ENCODE measurements at regions not wholly inside any gene's neighbourhood (a gene's known extent, or its start where the extent isn't known, plus 50 kb on each side); places are given as distances from the start of the nearest gene placed in this dataset.

DNA sequence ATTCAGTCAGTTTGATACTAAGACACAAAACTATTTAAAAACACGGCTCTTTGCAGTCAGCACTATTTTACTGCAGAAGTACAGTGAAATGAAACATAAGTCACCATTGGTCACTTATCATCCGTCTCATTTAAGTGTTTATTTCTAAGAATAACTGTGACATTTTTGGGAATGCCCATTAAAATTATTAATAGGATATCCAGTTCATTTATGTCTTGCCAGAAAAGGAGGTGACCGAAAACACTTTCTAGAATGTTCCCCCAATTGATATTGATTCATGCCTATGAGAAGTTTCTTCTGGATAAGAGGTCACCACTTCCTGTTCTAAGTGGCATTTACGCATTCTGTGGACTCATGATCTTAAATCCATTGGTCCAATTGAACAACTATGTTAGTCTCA lies 477.3 kb downstream of the LIG4 start (continued):
- TF ChIP-seq, protein P1, sequence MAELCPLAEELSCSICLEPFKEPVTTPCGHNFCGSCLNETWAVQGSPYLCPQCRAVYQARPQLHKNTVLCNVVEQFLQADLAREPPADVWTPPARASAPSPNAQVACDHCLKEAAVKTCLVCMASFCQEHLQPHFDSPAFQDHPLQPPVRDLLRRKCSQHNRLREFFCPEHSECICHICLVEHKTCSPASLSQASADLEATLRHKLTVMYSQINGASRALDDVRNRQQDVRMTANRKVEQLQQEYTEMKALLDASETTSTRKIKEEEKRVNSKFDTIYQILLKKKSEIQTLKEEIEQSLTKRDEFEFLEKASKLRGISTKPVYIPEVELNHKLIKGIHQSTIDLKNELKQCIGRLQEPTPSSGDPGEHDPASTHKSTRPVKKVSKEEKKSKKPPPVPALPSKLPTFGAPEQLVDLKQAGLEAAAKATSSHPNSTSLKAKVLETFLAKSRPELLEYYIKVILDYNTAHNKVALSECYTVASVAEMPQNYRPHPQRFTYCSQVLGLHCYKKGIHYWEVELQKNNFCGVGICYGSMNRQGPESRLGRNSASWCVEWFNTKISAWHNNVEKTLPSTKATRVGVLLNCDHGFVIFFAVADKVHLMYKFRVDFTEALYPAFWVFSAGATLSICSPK (IDR thresholded peaks at IDR 0.05; ENCODE audit: borderline replicate concordance), result no peak
- TF ChIP-seq ZNF311 (CRISPR knock-in tag; IDR thresholded peaks at IDR 0.05), result no peak
- TF ChIP-seq ZBED1 (IDR thresholded peaks at IDR 0.05), result no peak

DNA sequence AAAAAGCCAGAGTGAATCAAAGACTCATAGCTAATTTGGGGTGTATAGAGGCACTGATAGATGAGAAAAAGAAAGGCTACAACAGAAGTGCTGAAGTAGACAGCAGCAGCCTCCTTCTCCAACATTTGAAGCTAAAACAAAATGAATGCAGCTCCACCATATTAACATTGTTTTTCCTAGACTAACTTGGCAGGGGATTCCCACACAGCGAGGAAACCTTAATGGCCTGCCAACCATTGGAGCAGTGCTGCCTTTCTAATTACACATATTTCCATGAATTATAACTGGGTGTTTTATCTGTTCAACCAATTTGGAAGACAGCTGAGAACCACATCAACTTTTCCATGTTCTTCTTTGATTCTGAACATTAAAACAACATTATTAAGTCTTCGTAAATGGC lies 478.6 kb downstream of the LIG4 start:
- POLR2A ChIA-PET, result no interaction called here
- CTCF ChIA-PET (ENCODE audit: low intra/inter-chr PET ratio), result no interaction called here
- FAIRE-seq, result no peak

More for the DNA sequence above, 478.6 kb downstream of the LIG4 start:
- Histone ChIP-seq H3K36me3 (ENCODE audit: control insufficient read depth, insufficient read depth, low read length) (no peaks in the 10 kb centered on the region), H3K4me3 (no peak overlapping the region), H3K4me1 (replicated peaks in 1 of 2; ENCODE audit: control insufficient read depth in 2 of 2, insufficient read depth in 2 of 2, low read length in 2 of 2) (no peaks in the 10 kb centered on the region), H2AFZ (ENCODE audit: low read depth, low read length) (no peak overlapping the region), H4K20me1 (replicated peaks; ENCODE audit: control insufficient read depth, insufficient read depth, low read length) (no peaks in the 10 kb centered on the region), H3K9me1 (ENCODE audit: control insufficient read depth, insufficient read depth, low read length) (no peaks in the 10 kb centered on the region), H3K79me2 (ENCODE audit: control insufficient read depth, insufficient read depth, low read length) (no peaks in the 10 kb centered on the region), H3K27ac (ENCODE audit: extremely low read depth, low read depth, low read length) (no peak overlapping the region), H3K4me2 (ENCODE audit: insufficient read depth, low read length) (no peak overlapping the region), H3K9ac (ENCODE audit: insufficient read depth in 1 of 2, low read depth in 2 of 2, low read length in 2 of 2) (no peak overlapping the region), H3K27me3 (ENCODE audit: control insufficient read depth in 2 of 2, insufficient read depth in 2 of 2, low read length in 2 of 2) (no peaks in the 10 kb centered on the region), H3K9me3 (replicated peaks; ENCODE audit: control insufficient read depth, insufficient read depth, low read depth, low read length) (no peaks in the 10 kb centered on the region)
- in situ Hi-C loops (cut with MboI) (no loop called here), intact Hi-C loops (cut with micrococcal nuclease) (no loop called here)
- ATAC-seq, result no peak
- DNase-seq (ENCODE audit: extremely low read depth in 1 of 4, low spot score in 3 of 4), result no peak
- TF ChIP-seq POLR2AphosphoS2 (IDR thresholded peaks at IDR 0.05; ENCODE audit: low read length), result no peak
- TF ChIP-seq ETV5 (CRISPR knock-in tag; IDR thresholded peaks at IDR 0.05; ENCODE audit: low read depth), result no peak
- no peak for TF ChIP-seq PHB2 (IDR thresholded peaks at IDR 0.05; ENCODE audit: low read depth)
- no peak for TF ChIP-seq ZC3H8 (IDR thresholded peaks at IDR 0.05)
- no peak for TF ChIP-seq FOXM1 (IDR thresholded peaks at IDR 0.05; ENCODE audit: low read depth)
- no peak for TF ChIP-seq FOXM1 (CRISPR knock-in tag; IDR thresholded peaks at IDR 0.05; ENCODE audit: low read depth)
- TF ChIP-seq LCOR (CRISPR knock-in tag; IDR thresholded peaks at IDR 0.05), result no peak
- TF ChIP-seq HCFC1 (IDR thresholded peaks at IDR 0.05; ENCODE audit: low read depth, low read length), result no peak
- TF ChIP-seq, protein P2, sequence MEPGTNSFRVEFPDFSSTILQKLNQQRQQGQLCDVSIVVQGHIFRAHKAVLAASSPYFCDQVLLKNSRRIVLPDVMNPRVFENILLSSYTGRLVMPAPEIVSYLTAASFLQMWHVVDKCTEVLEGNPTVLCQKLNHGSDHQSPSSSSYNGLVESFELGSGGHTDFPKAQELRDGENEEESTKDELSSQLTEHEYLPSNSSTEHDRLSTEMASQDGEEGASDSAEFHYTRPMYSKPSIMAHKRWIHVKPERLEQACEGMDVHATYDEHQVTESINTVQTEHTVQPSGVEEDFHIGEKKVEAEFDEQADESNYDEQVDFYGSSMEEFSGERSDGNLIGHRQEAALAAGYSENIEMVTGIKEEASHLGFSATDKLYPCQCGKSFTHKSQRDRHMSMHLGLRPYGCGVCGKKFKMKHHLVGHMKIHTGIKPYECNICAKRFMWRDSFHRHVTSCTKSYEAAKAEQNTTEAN (CRISPR knock-in tag; IDR thresholded peaks at IDR 0.05), result no peak
- no peak for TF ChIP-seq CBX2 (IDR thresholded peaks at IDR 0.05; ENCODE audit: insufficient read depth, low read length, poor library complexity, severe bottlenecking)
- TF ChIP-seq SMARCB1 (IDR thresholded peaks at IDR 0.05; ENCODE audit: insufficient read length, low read depth), result no peak
- TF ChIP-seq RUNX1 (IDR thresholded peaks at IDR 0.05; ENCODE audit: low read depth), result no peak
- BruUV-seq (replicated peaks), result no TSS peak
- 0% methylated on average over 2 of the region's 2 CpGs for WGBS (ENCODE audit: insufficient coverage, low coverage, missing lambda C conversion rate)

All from K562 (cell line).